ENCODE measurements at regions not wholly inside any gene's neighbourhood (a gene's known extent, or its start where the extent isn't known, plus 50 kb on each side); places are given as distances from the start of the nearest gene placed in this dataset.

- Mint-ChIP-seq H3K27me3 (peaks cover 4 to 20% (median 11%) of the 10 kb centered on the region in 5 donors), H3K9me3 (peaks cover 0 to 12% (median 6%) of the 10 kb centered on the region in 9 donors), H3K36me3 (peaks cover 0 to 6% (median 0%) of the 10 kb centered on the region in 3 donors), H3K27ac (no peak overlapping the region), H3K4me3 (no peak overlapping the region), H3K4me1 (no peaks in the 10 kb centered on the region)
- DNase-seq, result no peak
- POLR2A ChIA-PET, result no interaction called here
- no peak for ATAC-seq
These were observed 373.4 kb downstream of the METTL4 start for GRCh38 chr18:2197946-2198345.

GRCh38 chr18:2199060-2199459 lies 372.2 kb downstream of the METTL4 start:
- ATAC-seq (no peak), DNase-seq (no peak)
- Mint-ChIP-seq H3K27ac (no peak overlapping the region), H3K27me3 (peaks cover 4 to 22% (median 13%) of the 10 kb centered on the region in 5 donors), H3K36me3 (peaks cover 0 to 4% (median 0%) of the 10 kb centered on the region in 3 donors), H3K4me1 (no peaks in the 10 kb centered on the region), H3K4me3 (no peak overlapping the region), H3K9me3 (peaks cover 0 to 9% (median 2%) of the 10 kb centered on the region in 9 donors)
- POLR2A ChIA-PET, result no interaction called here

- Mint-ChIP-seq H3K27ac (no peak overlapping the region), H3K4me1 (no peaks in the 10 kb centered on the region), H3K36me3 (peaks cover 0 to 4% (median 0%) of the 10 kb centered on the region in 3 donors), H3K27me3 (peaks cover 4 to 30% (median 13%) of the 10 kb centered on the region in 5 donors), H3K4me3 (no peak overlapping the region), H3K9me3 (peaks cover 0 to 9% (median 0%) of the 10 kb centered on the region in 9 donors)
- no peak for ATAC-seq
- POLR2A ChIA-PET, result no interaction called here
- DNase-seq, result no peak
These were observed 370.2 kb downstream of the METTL4 start for GRCh38 chr18:2201036-2201600.

GRCh38 chr18:2204736-2205135 lies 366.6 kb downstream of the METTL4 start:
- Mint-ChIP-seq H3K36me3 (no peaks in the 10 kb centered on the region), H3K27ac (no peak overlapping the region), H3K27me3 (peaks cover 2 to 36% (median 12%) of the 10 kb centered on the region in 5 donors), H3K4me3 (no peak overlapping the region), H3K4me1 (no peaks in the 10 kb centered on the region), H3K9me3 (peaks cover 0 to 9% (median 0%) of the 10 kb centered on the region in 9 donors)
- POLR2A ChIA-PET, result no interaction called here
- no peak for DNase-seq
- ATAC-seq, result no peak

GRCh38 chr18:2207294-2207693 lies 364.0 kb downstream of the METTL4 start:
- H3K36me3 Mint-ChIP-seq, result peaks cover 0 to under 1% (median 0%) of the 10 kb centered on the region in 3 donors
- no peaks in the 10 kb centered on the region for H3K4me1 Mint-ChIP-seq

GRCh38 chr18:2212598-2213205 lies 358.6 kb downstream of the METTL4 start:
- peaks cover 3 to 21% (median 14%) of the 10 kb centered on the region in 5 donors for H3K27me3 Mint-ChIP-seq
- H3K9me3 Mint-ChIP-seq, result peaks cover 0 to 22% (median 8%) of the 10 kb centered on the region in 9 donors
- H3K4me1 Mint-ChIP-seq, result peaks cover 0 to 2% (median 0%) of the 10 kb centered on the region in 4 donors
- peaks cover 0 to 9% (median 0%) of the 10 kb centered on the region in 3 donors for H3K36me3 Mint-ChIP-seq
- no peak overlapping the region for H3K27ac Mint-ChIP-seq
- POLR2A ChIA-PET, result no interaction called here
- no peak for DNase-seq
- no peak for ATAC-seq
- no peak overlapping the region for H3K4me3 Mint-ChIP-seq

More at GRCh38 chr18:2207294-2207693, 364.0 kb downstream of the METTL4 start:
- Mint-ChIP-seq H3K27me3 (peaks cover 1 to 24% (median 11%) of the 10 kb centered on the region in 5 donors), H3K9me3 (peaks cover 0 to 9% (median 0%) of the 10 kb centered on the region in 9 donors), H3K27ac (no peak overlapping the region), H3K4me3 (no peak overlapping the region)
- POLR2A ChIA-PET, result no interaction called here
- no peak for ATAC-seq
- DNase-seq, result no peak

- Mint-ChIP-seq H3K27me3 (peaks cover 8 to 19% (median 13%) of the 10 kb centered on the region in 5 donors), H3K36me3 (peaks cover 0 to 9% (median 0%) of the 10 kb centered on the region in 3 donors), H3K27ac (no peak overlapping the region), H3K4me1 (peaks cover 0 to 2% (median 0%) of the 10 kb centered on the region in 4 donors), H3K9me3 (peaks cover 0 to 22% (median 8%) of the 10 kb centered on the region in 9 donors), H3K4me3 (no peak overlapping the region)
- DNase-seq (no peak), ATAC-seq (no peak)
- POLR2A ChIA-PET, result no interaction called here
These were observed 357.4 kb downstream of the METTL4 start for GRCh38 chr18:2213905-2214304.

- POLR2A ChIA-PET, result no interaction called here
- peaks cover 0 to 2% (median 0%) of the 10 kb centered on the region in 4 donors for H3K4me1 Mint-ChIP-seq
- ATAC-seq (no peak), DNase-seq (no peak)
- peaks cover 0 to 22% (median 7%) of the 10 kb centered on the region in 9 donors for H3K9me3 Mint-ChIP-seq
- peaks cover 11 to 25% (median 16%) of the 10 kb centered on the region in 5 donors for H3K27me3 Mint-ChIP-seq
- no peak overlapping the region for H3K4me3 Mint-ChIP-seq
- H3K27ac Mint-ChIP-seq, result no peak overlapping the region
- H3K36me3 Mint-ChIP-seq, result peaks cover 0 to 8% (median 0%) of the 10 kb centered on the region in 3 donors
These were observed 353.9 kb downstream of the METTL4 start for GRCh38 chr18:2217356-2217755.

- no peak for ATAC-seq
These were observed 353.2 kb downstream of the METTL4 start for GRCh38 chr18:2218101-2218500.

GRCh38 chr18:2219706-2220105 lies 351.6 kb downstream of the METTL4 start:
- POLR2A ChIA-PET, result no interaction called here
- H3K27me3 Mint-ChIP-seq, result peaks cover 12 to 25% (median 16%) of the 10 kb centered on the region in 5 donors

More at GRCh38 chr18:2218101-2218500, 353.2 kb downstream of the METTL4 start:
- no peak for DNase-seq
- POLR2A ChIA-PET, result no interaction called here
- H3K4me1 Mint-ChIP-seq, result peaks cover 0 to 2% (median 0%) of the 10 kb centered on the region in 4 donors
- H3K27ac Mint-ChIP-seq, result no peak overlapping the region
- peaks cover 0 to under 1% (median 0%) of the 10 kb centered on the region in 3 donors for H3K36me3 Mint-ChIP-seq
- H3K27me3 Mint-ChIP-seq, result peaks cover 12 to 25% (median 13%) of the 10 kb centered on the region in 5 donors
- no peak overlapping the region for H3K4me3 Mint-ChIP-seq
- peaks cover 0 to 15% (median 2%) of the 10 kb centered on the region in 9 donors for H3K9me3 Mint-ChIP-seq

GRCh38 chr18:2222270-2223185 lies 348.8 kb downstream of the METTL4 start:
- no peak overlapping the region for H3K27ac Mint-ChIP-seq
- ATAC-seq (no peak), DNase-seq (no peak)
- peaks cover 6 to 30% (median 12%) of the 10 kb centered on the region in 5 donors for H3K27me3 Mint-ChIP-seq
- H3K4me3 Mint-ChIP-seq, result no peak overlapping the region
- no peaks in the 10 kb centered on the region for H3K36me3 Mint-ChIP-seq
- POLR2A ChIA-PET, result no interaction called here
- H3K9me3 Mint-ChIP-seq, result no peaks in the 10 kb centered on the region
- H3K4me1 Mint-ChIP-seq, result no peaks in the 10 kb centered on the region

More at GRCh38 chr18:2219706-2220105, 351.6 kb downstream of the METTL4 start:
- Mint-ChIP-seq H3K4me3 (no peak overlapping the region), H3K36me3 (no peaks in the 10 kb centered on the region), H3K27ac (no peak overlapping the region), H3K4me1 (peaks cover 0 to 2% (median 0%) of the 10 kb centered on the region in 4 donors), H3K9me3 (peaks cover 0 to 2% (median 0%) of the 10 kb centered on the region in 9 donors)
- DNase-seq (no peak), ATAC-seq (no peak)

GRCh38 chr18:2223449-2223848 lies 347.9 kb downstream of the METTL4 start:
- no peaks in the 10 kb centered on the region for H3K36me3 Mint-ChIP-seq
- ATAC-seq (no peak), DNase-seq (no peak)
- H3K4me1 Mint-ChIP-seq, result no peaks in the 10 kb centered on the region
- no peak overlapping the region for H3K4me3 Mint-ChIP-seq
- no peaks in the 10 kb centered on the region for H3K9me3 Mint-ChIP-seq
- no peak overlapping the region for H3K27ac Mint-ChIP-seq
- peaks cover 6 to 29% (median 11%) of the 10 kb centered on the region in 5 donors for H3K27me3 Mint-ChIP-seq
- POLR2A ChIA-PET, result no interaction called here
